Endothelial cell (in vitro differentiated cells): ENCODE measurements at regions not wholly inside any gene's neighbourhood (a gene's known extent, or its start where the extent isn't known, plus 50 kb on each side); places are given as distances from the start of the nearest gene placed in this dataset.

Source experiments
- DNase-seq: peaks from one replicate; pipeline ENCODE4 v3.0.0; 2021; ENCODE audit warnings: low spot score
- H3K27ac Mint-ChIP-seq: one replicate; pipeline ENCODE4 v1.8.0; 2021; ENCODE audit warnings: mixed read lengths, inconsistent platforms; ENCODE audit not compliant: unreplicated experiment
- H3K27me3 Mint-ChIP-seq: one replicate; pipeline ENCODE4 v1.8.0; 2021; ENCODE audit warnings: mild to moderate bottlenecking, moderate library complexity, mixed read lengths, inconsistent platforms; ENCODE audit not compliant: unreplicated experiment
- H3K36me3 Mint-ChIP-seq: one replicate; pipeline ENCODE4 v1.8.0; 2021; ENCODE audit warnings: mild to moderate bottlenecking, low read depth, mixed read lengths, inconsistent platforms; ENCODE audit not compliant: unreplicated experiment
- H3K4me1 Mint-ChIP-seq: one replicate; pipeline ENCODE4 v1.8.0; 2021; ENCODE audit warnings: mild to moderate bottlenecking, mixed read lengths, inconsistent platforms; ENCODE audit not compliant: unreplicated experiment
- H3K4me3 Mint-ChIP-seq: one replicate; pipeline ENCODE4 v1.8.0; 2021; ENCODE audit warnings: mild to moderate bottlenecking, mixed read lengths, inconsistent platforms; ENCODE audit not compliant: unreplicated experiment
- H3K9me3 Mint-ChIP-seq: one replicate; pipeline ENCODE4 v1.8.0; 2021; ENCODE audit warnings: mixed read lengths, inconsistent platforms; ENCODE audit not compliant: unreplicated experiment
- TF ChIP-seq, protein P1 (sequence below): fragments of 200-600 bp; sonication (generic); IDR thresholded peaks from one replicate; pipeline ENCODE4 v1.5.0; 2021; ENCODE audit warnings: antibody characterized with exemption; ENCODE audit not compliant: unreplicated experiment

DNA sequence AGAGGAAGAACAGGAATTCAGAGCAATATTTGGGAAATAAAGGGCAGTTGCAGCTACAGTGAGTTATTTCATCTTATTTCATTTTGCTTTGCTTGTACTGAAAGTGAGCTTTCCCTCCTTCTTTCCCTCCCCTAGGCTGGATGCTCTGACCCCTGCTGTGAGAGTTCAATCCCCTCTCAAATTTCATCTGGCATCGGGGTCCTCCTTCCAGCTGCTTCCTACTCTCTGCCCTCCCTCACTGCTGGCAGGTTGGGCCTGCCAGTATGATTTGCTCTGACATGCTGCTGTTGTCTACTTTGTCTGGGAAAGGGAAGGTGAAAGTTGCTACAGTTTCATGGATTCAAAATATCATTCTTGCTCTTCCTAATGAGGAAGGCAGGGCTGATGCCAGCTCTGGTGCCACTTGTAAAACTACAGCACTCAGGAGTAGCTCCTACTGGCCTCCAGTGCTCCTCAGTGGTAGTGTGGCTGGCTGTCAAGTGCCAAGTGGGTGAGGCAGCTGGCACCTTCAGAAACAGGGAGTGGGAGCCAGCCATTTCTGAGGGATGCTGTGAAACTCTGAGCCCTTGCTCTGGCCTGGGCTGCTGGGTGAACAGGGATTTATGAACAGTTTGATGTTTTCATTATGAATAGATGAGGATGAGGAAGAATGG is 408.6 kb downstream of the HAPSTR1 start:
- no peaks in the 10 kb centered on the region for H3K27me3 Mint-ChIP-seq
- H3K27ac Mint-ChIP-seq: no peak overlapping the region
- no peak for DNase-seq

GRCh38 chr16:9500872-9501271 is 409.4 kb downstream of the HAPSTR1 start:
- Mint-ChIP-seq H3K27ac (no peak overlapping the region), H3K9me3 (no peaks in the 10 kb centered on the region), H3K27me3 (no peaks in the 10 kb centered on the region), H3K4me1 (peaks cover 4% of the 10 kb centered on the region), H3K4me3 (no peak overlapping the region), H3K36me3 (no peaks in the 10 kb centered on the region)
- TF ChIP-seq, protein P1, sequence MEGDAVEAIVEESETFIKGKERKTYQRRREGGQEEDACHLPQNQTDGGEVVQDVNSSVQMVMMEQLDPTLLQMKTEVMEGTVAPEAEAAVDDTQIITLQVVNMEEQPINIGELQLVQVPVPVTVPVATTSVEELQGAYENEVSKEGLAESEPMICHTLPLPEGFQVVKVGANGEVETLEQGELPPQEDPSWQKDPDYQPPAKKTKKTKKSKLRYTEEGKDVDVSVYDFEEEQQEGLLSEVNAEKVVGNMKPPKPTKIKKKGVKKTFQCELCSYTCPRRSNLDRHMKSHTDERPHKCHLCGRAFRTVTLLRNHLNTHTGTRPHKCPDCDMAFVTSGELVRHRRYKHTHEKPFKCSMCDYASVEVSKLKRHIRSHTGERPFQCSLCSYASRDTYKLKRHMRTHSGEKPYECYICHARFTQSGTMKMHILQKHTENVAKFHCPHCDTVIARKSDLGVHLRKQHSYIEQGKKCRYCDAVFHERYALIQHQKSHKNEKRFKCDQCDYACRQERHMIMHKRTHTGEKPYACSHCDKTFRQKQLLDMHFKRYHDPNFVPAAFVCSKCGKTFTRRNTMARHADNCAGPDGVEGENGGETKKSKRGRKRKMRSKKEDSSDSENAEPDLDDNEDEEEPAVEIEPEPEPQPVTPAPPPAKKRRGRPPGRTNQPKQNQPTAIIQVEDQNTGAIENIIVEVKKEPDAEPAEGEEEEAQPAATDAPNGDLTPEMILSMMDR: no peak
- no peak for DNase-seq

More for the DNA sequence above, 408.6 kb downstream of the HAPSTR1 start:
- no peaks in the 10 kb centered on the region for H3K36me3 Mint-ChIP-seq
- H3K4me3 Mint-ChIP-seq: no peak overlapping the region
- no peaks in the 10 kb centered on the region for H3K9me3 Mint-ChIP-seq
- TF ChIP-seq, protein P1: no peak
- peaks cover 4% of the 10 kb centered on the region for H3K4me1 Mint-ChIP-seq

GRCh38 chr16:9503251-9503984 is 412.0 kb downstream of the HAPSTR1 start:
- H3K27ac Mint-ChIP-seq: no peak overlapping the region
- H3K9me3 Mint-ChIP-seq: no peaks in the 10 kb centered on the region
- TF ChIP-seq, protein P1: no peak
- no peak for DNase-seq
- no peaks in the 10 kb centered on the region for H3K27me3 Mint-ChIP-seq
- H3K4me3 Mint-ChIP-seq: no peak overlapping the region
- H3K36me3 Mint-ChIP-seq: no peaks in the 10 kb centered on the region
- peaks cover 4% of the 10 kb centered on the region for H3K4me1 Mint-ChIP-seq

DNA sequence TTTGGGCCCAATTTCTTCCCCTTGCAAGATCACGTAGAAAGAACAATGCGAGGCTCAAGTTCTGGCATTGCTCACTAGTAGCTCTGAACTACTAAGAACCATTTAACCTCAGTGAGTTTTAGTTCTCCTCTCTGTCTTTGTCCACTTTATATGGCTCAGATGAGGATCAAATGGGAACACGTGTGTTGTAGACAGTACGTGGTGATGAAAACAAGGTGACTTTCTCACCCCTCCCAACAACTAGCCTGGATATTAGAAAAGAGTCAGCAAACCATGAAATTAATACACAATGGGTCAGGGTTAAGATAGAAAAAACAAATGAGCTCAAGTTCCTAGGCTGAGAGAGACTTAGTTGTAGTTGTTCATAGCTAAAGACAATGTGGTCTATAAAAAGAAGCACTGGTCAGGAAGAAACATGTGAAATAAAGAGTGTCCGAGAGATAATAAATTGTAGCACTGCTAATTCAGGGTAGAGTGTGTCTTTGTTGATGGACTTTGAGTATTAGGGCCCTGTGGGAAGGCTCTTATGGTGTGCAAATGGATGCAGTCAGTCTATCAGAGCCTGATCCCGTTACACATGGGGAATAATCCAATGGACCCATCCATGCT is 417.0 kb downstream of the HAPSTR1 start:
- H3K9me3 Mint-ChIP-seq: no peaks in the 10 kb centered on the region
- peaks cover 9% of the 10 kb centered on the region for H3K4me1 Mint-ChIP-seq
- TF ChIP-seq, protein P1: no peak
- H3K4me3 Mint-ChIP-seq: no peak overlapping the region
- peaks cover under 1% of the 10 kb centered on the region for H3K27me3 Mint-ChIP-seq
- no peaks in the 10 kb centered on the region for H3K36me3 Mint-ChIP-seq
- DNase-seq: no peak
- no peak overlapping the region for H3K27ac Mint-ChIP-seq

DNA sequence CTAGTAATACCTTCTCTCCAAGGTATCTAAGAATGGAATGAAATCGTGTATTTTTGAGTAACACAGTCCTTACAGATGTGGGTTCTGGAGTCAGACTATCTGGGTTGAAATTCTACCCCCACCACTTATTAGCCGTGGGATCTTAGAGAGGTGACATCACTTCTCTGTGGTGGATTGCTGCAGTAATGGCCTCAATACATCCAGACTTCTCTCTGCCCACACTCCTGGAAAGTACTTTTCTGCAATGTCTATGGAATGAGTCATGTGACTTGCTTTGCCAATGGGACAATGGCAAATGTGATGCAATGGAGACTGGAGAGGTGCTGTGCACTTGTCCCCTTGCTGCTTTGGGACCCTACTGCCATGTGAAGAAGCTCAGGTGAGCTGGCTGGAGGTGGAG is 418.2 kb downstream of the HAPSTR1 start:
- no peak for DNase-seq
- Mint-ChIP-seq H3K36me3 (no peaks in the 10 kb centered on the region), H3K27me3 (peaks cover 1% of the 10 kb centered on the region), H3K4me3 (no peak overlapping the region), H3K27ac (no peak overlapping the region), H3K4me1 (peaks cover 5% of the 10 kb centered on the region), H3K9me3 (no peaks in the 10 kb centered on the region)
- TF ChIP-seq, protein P1: no peak
